ENCODE measurements at regions not wholly inside any gene's neighbourhood (a gene's known extent, or its start where the extent isn't known, plus 50 kb on each side); places are given as distances from the start of the nearest gene placed in this dataset.

GRCh38 chr20:52616629-52617028, 355.5 kb upstream of the TSHZ2 start:
- H3K4me3 ChIP-seq (ENCODE audit: low read length), result no peak overlapping the region
- Mint-ChIP-seq H3K36me3 (ENCODE audit: low read depth) (no peaks in the 10 kb centered on the region), H3K27ac (no peak overlapping the region), H3K27me3 (peaks cover 16% of the 10 kb centered on the region), H3K4me3 (no peak overlapping the region), H3K4me1 (ENCODE audit: low read depth) (peaks cover 16% of the 10 kb centered on the region), H3K9me3 (no peaks in the 10 kb centered on the region)
- intact Hi-C loops (cut with DNase I, micrococcal nuclease), result no loop called here
- H3K27ac ChIP-seq (ENCODE audit: low read depth in 1 of 2, low read length in 2 of 2), result no peak overlapping the region
- POLR2A ChIA-PET, result no interaction called here
- no peaks in the 10 kb centered on the region for H3K4me1 ChIP-seq (ENCODE audit: insufficient read depth, low read length)
- no peaks in the 10 kb centered on the region for H3K27me3 ChIP-seq (ENCODE audit: control insufficient read depth in 1 of 2, insufficient read depth in 2 of 2, low read length in 2 of 2)
- no peaks in the 10 kb centered on the region for H3K9me3 ChIP-seq (ENCODE audit: control insufficient read depth in 1 of 2, insufficient read depth in 1 of 2, low read length in 2 of 2)
- TF ChIP-seq CTCF (IDR thresholded peaks at IDR 0.05), result no peak
- CTCF ChIA-PET, result no interaction called here
- H3K36me3 ChIP-seq (ENCODE audit: insufficient read depth, low read length), result no peaks in the 10 kb centered on the region
- no peak for ATAC-seq (ENCODE audit: poor library complexity)
- no peak for DNase-seq

- H3K4me3 ChIP-seq (ENCODE audit: low read length), result no peak overlapping the region
- no peak for DNase-seq
- intact Hi-C loops (cut with DNase I, micrococcal nuclease), result no loop called here
- no peak for ATAC-seq (ENCODE audit: poor library complexity)
- H3K27ac ChIP-seq (ENCODE audit: low read depth in 1 of 2, low read length in 2 of 2), result no peak overlapping the region
- H3K36me3 ChIP-seq (ENCODE audit: insufficient read depth, low read length), result no peaks in the 10 kb centered on the region
- no peak for TF ChIP-seq CTCF (IDR thresholded peaks at IDR 0.05)
- ChIA-PET POLR2A (no interaction called here), CTCF (interaction anchor here (0.8 kb wide), 1 partner anchor 9 kb away, joined by 3 read pairs; no protein-coding TSS in a partner anchor)
- Mint-ChIP-seq H3K4me3 (no peak overlapping the region), H3K36me3 (ENCODE audit: low read depth) (no peaks in the 10 kb centered on the region), H3K27ac (no peak overlapping the region), H3K4me1 (ENCODE audit: low read depth) (peaks cover 5% of the 10 kb centered on the region), H3K27me3 (peaks cover 16% of the 10 kb centered on the region), H3K9me3 (no peaks in the 10 kb centered on the region)
- no peaks in the 10 kb centered on the region for H3K27me3 ChIP-seq (ENCODE audit: control insufficient read depth in 1 of 2, insufficient read depth in 2 of 2, low read length in 2 of 2)
- no peaks in the 10 kb centered on the region for H3K4me1 ChIP-seq (ENCODE audit: insufficient read depth, low read length)
- H3K9me3 ChIP-seq (ENCODE audit: control insufficient read depth in 1 of 2, insufficient read depth in 1 of 2, low read length in 2 of 2), result peaks cover 0 to 4% of the 10 kb centered on the region in 2 experiments
These were observed 357.9 kb upstream of the TSHZ2 start for GRCh38 chr20:52614051-52614863.

- no peak for ATAC-seq (ENCODE audit: poor library complexity)
- Mint-ChIP-seq H3K27ac (no peak overlapping the region), H3K36me3 (ENCODE audit: low read depth) (no peaks in the 10 kb centered on the region), H3K4me3 (no peak overlapping the region), H3K27me3 (peaks cover 16% of the 10 kb centered on the region), H3K9me3 (no peaks in the 10 kb centered on the region), H3K4me1 (ENCODE audit: low read depth) (no peaks in the 10 kb centered on the region)
- ChIA-PET CTCF (no interaction called here), POLR2A (no interaction called here)
- intact Hi-C loops (cut with DNase I, micrococcal nuclease), result no loop called here
- no peak overlapping the region for H3K27ac ChIP-seq (ENCODE audit: low read depth in 1 of 2, low read length in 2 of 2)
- peaks cover 0 to 4% of the 10 kb centered on the region in 2 experiments for H3K9me3 ChIP-seq (ENCODE audit: control insufficient read depth in 1 of 2, insufficient read depth in 1 of 2, low read length in 2 of 2)
- H3K36me3 ChIP-seq (ENCODE audit: insufficient read depth, low read length), result no peaks in the 10 kb centered on the region
- H3K4me3 ChIP-seq (ENCODE audit: low read length), result no peak overlapping the region
- DNase-seq, result no peak
- no peak for TF ChIP-seq CTCF (IDR thresholded peaks at IDR 0.05)
- H3K27me3 ChIP-seq (ENCODE audit: control insufficient read depth in 1 of 2, insufficient read depth in 2 of 2, low read length in 2 of 2), result no peaks in the 10 kb centered on the region
- no peaks in the 10 kb centered on the region for H3K4me1 ChIP-seq (ENCODE audit: insufficient read depth, low read length)
These were observed 360.0 kb upstream of the TSHZ2 start for GRCh38 chr20:52612046-52612632.
